ENCODE measurements at regions not wholly inside any gene's neighbourhood (a gene's known extent, or its start where the extent isn't known, plus 50 kb on each side); places are given as distances from the start of the nearest gene placed in this dataset.

DNA sequence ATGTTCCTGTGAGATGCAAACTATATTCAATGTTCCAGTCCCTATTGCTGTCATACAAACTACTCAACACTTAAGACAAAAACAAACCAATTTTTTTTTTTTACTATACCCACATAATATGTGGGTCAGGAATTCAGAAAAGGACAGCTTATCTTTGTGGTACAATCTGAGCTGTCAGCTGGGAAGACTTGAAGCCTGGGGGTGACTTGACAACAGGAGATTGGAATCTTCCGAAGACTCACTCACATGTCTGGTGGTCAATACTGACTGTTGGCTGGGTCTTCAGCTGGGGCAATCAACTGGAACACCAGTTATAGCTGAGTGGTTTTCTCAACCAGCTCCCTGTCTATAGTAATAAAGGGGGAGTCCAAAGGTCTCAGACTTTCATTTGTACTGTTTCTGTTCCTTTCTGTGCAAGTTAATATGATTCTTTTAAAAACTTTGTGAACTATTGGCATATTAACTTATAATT is 81.7 kb upstream of the ATP1B1 start:
- TF ChIP-seq, protein P1, sequence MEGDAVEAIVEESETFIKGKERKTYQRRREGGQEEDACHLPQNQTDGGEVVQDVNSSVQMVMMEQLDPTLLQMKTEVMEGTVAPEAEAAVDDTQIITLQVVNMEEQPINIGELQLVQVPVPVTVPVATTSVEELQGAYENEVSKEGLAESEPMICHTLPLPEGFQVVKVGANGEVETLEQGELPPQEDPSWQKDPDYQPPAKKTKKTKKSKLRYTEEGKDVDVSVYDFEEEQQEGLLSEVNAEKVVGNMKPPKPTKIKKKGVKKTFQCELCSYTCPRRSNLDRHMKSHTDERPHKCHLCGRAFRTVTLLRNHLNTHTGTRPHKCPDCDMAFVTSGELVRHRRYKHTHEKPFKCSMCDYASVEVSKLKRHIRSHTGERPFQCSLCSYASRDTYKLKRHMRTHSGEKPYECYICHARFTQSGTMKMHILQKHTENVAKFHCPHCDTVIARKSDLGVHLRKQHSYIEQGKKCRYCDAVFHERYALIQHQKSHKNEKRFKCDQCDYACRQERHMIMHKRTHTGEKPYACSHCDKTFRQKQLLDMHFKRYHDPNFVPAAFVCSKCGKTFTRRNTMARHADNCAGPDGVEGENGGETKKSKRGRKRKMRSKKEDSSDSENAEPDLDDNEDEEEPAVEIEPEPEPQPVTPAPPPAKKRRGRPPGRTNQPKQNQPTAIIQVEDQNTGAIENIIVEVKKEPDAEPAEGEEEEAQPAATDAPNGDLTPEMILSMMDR (IDR thresholded peaks at IDR 0.05; ENCODE audit: low read depth, low read length) = no peak
- TF ChIP-seq POLR2A (IDR thresholded peaks at IDR 0.05; ENCODE audit: extremely low read depth, insufficient read length) (no peak), MYC (IDR thresholded peaks at IDR 0.05; ENCODE audit: low read depth, low read length) (no peak)

All from NB4 (cell line).